NCI-H1417 (cell line): ENCODE measurements at regions not wholly inside any gene's neighbourhood (a gene's known extent, or its start where the extent isn't known, plus 50 kb on each side); places are given as distances from the start of the nearest gene placed in this dataset.

ENCODE experiments used
- DNase-seq, 3 experiments: peaks; one replicate each; lab custom pipeline; 2025; lab: John Stamatoyannopoulos, UW

DNA sequence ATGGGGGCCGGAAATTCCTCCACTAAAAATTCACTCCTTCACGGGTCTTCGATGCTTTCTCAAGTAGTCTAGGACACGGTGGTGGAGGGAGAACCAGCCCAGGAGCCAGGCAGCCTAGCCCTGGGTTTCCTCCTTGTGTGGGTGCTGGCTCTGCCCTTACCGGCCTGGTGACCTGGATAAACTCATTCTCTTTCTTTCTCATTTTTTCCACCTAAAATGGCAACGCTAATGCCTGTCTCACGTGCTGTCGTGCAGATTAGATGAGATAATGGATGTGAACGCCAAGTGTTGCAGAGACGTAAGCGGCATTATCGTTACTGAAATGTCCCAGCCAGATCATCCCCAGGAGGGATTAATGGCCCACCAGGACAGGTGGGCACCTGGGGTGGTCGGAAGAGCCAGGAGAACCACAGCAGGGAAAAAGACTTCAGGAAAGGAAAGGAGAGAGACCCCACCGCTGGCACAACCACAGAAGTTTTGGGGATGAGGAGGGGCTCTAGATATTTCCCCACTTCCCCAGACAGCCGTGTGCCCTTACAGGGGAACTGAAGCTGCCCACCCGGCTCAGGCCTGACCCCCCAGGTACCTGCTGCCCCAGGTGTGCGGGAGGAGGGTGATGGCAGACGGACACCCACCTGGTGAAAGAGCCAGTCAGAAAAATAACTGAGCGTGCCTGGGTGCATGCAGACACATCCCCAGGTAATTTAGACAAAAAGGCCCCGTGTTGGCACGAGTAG lies 100.8 kb upstream of the ASAP2 start:
- DNase-seq = no peak

DNA sequence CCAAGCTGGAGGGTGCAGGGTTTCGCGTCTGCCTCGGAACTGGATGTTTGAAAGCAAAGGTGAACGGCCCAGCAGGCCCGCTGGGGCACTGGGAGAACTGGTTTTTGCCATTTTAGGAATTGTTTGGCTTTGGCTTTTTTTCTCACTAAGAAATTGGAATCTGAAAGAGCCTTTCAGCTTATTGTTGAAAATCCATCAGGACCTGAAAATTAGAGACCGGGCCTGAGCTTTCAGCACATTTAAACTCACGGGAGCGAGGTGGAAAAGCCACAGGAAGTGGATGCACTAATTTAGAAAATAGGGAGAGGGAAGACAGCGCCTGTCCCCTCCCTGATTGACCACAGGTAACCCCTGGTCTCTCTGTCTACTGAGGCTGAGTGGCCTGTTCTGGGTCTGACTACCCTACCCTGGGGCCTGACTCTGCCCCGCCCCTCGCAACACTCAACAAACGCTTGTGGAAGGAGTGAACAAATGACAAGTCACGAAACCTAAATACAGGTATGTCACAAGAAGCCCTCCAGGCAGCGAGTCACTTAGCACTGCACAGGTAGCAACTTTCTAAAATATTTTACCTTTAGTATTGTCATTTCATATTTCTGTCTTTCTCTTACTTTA lies 100.3 kb upstream of the MBOAT2 start:
- DNase-seq = no peak

DNA sequence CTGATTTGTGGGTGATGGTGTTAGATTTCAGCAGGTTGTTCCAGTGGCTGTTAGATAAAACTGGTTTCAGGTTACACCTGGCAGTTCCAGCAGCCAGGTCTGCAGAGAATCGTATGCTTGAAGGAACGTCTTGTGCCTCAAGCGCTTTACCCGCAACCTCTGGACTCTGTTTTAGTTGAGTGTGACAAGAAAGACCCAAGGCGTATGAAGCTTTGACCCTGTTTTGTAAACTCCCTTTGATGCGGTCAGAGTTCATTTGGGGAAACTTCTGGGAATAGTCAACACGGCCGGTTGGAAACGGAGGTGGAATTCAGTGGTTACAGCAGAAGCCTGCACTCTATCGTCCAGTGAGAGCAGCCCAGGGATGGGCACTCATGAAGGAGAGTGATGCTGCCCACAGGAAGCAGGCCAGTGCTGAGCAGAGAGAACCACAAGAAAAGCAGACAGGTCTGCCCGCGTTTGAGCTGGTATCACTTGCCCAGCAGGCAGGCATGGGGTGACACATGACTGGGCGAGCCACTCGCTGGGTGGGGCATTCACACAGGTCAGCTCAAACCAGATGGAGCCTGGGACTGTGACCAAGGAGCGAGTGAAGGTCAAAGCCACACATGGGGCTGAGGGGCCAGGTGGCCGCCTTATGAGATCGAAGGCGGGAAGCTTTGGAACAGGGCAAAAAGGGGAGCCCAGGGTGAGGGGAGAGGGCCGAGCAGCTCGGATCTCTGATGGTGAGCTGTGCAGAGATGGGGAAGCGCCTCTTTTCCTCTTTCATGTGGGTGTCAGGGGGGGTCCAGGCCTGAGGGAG lies 99.6 kb upstream of the MBOAT2 start:
- DNase-seq = peak in 2 of 3 experiments; percentile 18 to 30

DNA sequence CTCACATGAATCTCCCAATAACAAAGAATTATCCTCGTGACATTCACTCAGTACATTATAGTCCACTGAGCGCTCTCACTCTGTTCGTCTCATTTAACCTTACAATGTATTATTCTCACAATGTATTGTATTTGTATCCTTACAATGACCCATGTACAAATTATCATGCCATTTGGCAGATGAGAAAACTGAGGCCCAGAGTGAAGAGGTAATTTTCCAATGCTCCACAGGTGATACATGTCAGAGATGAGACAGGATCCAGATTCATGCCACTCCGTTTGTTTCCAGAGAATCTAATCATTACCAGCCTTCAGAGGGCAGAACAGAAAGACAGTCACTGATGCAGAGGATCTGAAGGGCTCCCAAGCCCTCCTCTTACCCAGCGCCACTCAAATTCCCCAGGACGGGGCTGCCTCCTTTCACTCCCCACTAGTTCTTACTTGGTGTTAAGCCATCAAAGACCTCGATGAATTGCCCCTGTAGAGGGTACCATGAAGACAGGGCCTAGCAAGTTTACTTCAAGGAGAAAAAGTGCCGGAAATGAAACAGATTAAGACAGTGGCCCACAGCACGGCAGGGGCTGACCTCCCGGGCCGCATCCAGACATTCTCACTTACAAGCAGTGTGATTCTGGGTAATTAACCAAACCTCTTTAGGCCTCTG lies 98.4 kb upstream of the MBOAT2 start:
- DNase-seq = no peak

DNA sequence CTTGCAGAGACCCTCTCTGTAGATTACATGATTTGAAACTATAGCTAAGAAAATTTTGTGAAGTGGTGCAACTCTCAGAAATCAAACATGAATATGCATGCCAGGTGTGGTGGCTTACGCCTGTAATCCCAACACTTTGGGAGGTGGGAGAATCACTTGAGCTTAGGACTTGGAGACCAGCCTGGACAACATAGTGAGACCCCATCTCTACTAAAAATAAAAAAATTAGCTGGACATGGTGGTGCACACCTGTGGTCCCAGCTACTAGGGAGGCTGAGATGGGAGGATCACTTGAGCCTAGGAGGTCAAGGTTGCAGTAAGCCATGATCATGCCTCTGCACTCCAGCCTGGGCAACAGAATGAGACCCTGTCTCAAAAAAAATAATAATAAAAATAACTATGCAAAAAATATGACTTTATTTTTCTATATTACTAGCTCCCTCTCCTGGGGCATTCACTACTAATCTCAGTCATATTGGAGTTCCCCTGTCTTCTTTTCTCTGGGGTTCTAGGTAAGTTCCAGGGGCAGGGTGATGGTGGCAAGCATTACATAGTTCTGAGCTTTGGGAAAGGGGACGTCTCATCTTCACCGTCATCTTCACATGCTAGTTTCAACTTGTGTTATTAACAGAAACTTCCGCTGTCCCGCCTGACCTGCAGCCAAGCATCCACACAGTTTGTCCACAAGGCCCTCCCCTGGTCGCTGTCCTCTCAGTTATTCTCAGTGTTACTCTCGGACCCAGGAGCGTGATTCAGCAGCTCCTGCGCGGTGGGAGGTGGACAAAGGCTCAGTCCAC lies 96.8 kb upstream of the MBOAT2 start:
- DNase-seq = no peak

DNA sequence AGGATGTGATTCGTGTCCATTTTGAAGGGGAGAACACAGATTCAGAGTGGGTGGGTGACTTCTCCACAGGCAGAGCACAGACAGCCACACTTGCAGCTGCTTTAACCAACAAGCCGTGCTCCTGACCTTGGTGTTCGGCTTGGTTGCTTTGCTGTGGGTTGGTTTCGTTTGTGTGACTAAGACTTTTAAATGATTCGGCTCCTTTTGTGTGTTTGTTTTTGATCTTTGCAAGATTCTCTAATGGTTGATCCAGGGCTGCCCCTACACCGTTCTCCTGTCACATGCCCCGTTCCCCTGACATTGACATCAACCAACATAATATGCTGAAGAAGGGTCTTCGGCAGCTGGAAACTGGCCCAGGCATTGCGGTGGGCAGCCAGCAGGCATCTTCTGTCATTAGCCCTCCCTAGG lies 95.9 kb upstream of the MBOAT2 start:
- no peak for DNase-seq

DNA sequence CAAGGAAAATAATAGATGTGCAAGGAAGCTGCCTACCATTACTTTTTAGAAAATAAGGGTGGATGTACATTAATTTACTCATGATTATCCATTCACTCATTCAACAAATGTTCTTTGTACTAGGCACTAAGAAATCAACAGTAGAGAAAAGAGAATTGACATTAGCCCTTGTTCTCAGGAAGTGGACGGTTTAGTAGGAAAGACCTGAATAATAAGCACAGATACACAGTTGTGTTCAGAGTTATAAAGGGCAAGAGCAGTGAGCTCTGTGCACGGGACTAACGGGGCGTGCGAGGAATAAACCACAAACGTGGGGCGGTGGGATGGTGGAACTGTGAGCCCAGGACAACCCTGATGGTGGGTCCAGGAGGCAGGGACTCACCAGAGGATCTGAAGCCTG lies 94.4 kb upstream of the MBOAT2 start:
- no peak for DNase-seq

DNA sequence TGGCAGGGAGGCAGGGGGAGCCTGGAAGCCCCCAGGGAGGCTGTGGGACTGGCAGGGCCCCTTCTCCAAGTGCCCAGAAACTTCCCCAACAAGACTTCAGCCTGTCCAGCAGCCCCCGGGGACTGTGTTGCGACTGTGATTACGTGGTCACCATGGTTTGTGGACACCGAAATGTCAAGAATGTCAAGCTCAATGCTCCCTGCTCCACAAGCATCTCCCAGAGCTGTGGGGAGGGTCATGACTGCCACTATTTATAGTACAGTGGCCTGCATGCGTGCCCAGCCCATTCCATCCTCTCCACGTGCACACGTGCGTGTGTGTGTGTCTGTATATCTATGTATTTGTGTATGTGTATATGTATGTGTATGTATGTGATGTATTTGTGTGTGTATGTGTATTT lies 93.8 kb upstream of the MBOAT2 start:
- DNase-seq = no peak

DNA sequence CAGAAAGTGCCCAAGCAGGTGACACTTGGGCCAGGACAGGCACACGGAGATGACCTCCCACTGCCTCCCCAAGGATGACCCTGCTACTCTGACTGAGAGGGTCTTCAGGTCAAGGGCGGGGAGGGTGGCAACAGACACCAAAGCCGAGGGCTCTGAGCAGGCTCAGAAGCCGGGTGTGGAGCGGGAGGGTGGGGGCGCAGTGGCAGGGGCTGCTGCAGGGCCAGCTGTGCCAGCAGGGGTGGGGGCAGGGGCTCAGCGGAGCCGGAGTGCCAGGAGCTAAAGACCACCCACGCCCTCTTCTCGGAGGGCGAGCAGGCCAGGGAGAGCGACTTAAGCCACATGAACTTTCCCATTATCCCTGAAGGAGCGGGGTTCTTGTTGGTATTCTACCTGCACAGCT lies 93.3 kb upstream of the MBOAT2 start:
- no peak for DNase-seq

DNA sequence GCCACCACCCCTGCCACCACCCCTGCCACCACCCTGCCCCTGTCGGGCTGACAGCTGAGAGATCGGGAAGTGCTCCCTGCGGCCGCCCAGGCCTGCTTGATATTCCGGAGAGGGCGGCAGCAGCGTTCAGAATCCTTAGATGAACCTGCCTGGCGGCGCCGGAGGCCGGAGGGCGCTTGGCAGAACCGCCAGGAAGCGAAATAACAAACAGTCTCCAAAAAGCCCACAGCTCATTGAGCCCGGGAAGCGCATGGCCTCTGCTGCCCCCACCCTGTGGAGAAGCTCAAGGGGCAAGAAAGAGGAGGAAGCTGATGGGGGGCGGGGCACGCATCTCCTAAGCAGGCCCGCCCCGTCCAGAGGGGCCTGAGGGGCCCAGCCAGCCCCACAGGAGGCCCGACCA lies 92.2 kb upstream of the MBOAT2 start:
- no peak for DNase-seq

DNA sequence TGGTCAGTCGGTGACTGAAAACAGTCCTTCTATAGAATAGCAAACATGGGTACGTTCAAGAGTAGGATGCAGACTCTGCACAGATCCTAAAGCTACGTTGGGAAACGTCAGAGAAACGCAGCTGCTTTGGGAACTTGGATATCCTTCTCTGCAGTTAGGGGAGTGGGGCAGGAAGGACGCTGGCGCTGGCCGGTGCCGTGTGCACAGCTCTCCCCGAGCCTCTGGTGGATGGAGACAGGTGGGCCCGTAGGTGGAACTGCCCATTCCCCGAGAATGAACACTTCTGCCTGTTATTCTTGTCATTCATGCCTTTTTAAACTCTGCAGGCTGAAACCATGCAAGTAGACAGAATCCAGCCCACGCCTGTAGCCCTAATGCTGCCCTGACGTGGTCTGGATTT lies 91.7 kb upstream of the MBOAT2 start:
- DNase-seq = no peak

DNA sequence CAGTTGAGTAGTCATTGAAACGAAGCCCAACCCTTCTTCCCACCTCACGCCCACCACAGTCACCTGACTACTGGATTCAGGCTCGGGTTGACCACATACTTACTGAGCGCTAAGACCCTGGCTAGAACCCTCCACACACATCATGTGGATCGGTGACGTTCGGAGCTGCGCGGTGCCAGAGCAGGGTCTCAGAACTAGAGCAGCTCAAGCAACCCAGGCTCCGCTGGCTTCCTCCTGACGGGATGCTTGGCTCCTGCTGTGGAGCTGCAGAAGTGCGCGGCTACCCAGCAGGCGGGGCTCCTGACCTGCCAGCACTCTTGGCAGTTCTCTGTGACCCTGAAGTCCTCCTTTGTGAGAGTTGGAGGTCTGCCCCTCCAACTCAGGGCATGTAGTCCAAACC lies 90.6 kb upstream of the MBOAT2 start:
- no peak for DNase-seq

DNA sequence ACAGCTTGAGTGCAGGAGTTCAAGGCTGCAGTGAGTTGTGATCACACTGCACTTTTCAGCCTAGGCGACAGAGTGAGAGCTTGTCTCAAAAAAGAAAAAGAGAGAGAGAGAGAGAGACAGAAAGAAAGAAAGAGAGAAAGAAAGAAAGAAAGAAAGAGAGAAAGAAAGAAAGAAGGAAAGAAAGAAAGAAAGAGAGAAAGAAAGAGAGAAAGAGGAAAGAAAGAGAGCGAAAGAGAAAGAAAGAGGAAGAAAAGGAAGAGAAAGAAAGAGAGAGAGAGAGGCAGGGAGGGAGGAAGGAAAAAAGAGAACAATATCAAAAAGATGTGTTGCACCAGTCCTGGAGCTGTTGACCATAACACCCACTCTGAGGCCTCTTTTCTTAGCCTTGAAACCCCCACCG lies 89.8 kb upstream of the MBOAT2 start:
- DNase-seq = no peak

DNA sequence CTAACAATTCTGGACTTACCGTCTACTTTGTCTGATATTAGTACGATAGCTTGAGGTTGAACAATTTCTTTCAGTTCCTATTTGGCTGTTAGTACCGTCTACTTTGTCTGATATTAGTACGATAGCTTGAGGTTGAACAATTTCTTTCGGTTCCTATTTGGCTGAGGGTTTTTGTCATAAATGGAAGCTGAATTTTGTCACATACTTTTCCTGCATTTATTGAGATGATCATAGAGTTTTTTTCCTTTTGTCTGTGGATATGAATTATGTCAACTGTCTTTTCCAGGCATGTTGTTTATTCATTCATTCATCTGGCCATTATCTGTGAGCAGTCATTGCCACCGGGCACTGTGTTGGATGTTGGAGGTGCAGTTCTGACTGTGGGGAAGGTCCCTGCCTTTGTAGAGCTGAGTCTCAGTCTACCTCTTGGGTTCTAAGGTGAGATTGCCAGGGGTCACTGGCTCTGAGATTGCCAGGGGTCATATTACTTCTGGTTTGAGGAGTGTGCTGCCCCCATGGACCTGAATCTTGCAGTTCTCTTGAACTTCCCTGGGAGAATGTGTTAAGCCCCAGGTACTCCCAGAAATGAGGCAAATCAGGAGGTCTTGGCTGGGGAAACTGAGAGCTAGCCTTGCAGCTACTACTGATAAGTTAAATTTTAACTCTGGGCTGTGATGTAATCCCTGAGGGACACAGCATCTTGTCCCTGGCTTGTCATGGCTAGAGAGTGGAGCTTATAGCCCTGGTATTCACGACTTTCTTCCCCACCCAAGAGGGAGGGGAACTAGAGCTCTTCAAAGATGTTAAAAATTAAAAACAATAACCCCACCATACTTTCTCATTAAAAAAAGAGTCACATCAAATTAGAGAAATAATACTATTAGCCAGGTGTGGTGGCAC lies 89.1 kb upstream of the MBOAT2 start:
- DNase-seq = no peak

DNA sequence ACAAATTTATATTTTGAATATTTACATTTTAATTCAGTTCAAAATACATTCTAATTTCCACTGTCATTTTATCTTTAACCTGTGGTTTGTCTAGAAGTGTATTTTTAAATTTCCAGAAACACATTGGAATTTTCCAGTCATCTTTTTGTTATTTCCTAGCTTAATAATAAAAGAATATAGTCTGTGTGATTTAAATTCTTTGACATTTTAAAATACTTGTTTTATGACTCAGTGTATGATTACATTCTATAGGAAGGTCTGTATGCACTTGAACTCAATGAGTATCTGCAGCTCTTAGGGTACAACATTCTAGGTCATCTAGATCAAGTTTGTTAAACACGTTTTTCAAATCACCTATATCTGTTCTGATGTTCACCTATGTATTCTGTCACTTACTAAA lies 88.3 kb upstream of the MBOAT2 start:
- DNase-seq = no peak

DNA sequence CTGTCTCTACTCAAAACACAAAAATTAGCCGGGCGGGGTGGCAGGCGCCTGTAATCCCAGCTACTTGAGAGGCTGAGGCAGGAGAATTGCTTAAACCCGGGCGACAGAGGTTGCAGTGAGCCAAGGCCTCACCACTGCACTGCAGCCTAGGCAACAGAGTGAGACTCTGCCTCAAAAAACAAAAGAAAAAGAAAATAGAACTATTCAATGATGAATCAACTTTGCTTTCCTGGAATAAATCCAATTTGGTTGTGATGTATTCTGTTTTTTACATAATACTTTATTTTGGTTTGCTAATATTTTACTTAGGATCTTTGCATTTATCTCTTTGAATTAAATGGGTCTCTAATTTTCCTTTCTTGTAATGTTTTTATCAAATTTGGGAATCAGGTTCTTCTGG lies 86.3 kb upstream of the MBOAT2 start:
- no peak for DNase-seq

DNA sequence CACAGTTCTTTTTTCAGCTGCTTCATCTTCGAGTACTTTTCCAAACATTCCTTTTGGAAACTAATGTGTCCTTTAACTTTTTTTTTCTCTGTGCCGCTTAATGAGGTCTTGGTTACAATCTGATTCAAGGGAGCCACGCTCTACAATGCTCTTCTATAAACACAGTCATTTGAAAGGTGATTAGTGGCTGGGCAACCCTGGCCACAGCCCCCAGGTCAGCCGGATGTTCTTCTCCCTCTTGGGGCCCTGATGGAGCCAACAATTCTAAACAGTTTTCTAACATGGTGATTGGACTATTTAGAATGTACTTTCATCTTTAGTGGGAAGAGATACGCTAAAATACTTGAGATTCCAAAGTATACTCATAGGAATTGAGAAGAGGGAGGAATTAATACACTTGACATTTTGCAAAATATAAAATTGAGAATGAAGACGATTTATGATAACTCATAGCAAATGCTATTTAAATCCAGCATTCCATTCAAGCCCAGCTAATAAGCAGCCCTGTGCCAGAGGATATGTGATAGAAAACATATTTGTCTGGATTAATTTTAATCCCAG lies 83.7 kb upstream of the MBOAT2 start:
- DNase-seq = no peak

DNA sequence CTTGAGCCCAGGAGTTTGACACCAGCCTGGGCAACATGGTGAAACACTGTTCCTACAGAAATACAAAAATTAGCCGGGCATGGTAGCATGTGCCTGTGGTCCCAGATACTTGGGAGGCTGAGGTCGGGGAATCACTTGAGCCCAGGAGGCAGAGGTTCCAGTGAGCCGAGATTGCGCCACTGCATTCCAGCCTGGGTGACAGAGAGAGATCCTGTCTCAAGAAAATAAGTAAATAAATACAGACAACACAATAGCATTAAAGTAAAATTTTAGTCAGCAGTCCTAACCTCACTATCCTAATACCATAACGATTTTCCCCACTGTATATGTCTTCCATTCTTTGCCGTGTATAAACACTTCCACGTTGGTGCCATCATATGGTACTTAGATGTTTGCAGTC lies 83.0 kb upstream of the MBOAT2 start:
- no peak for DNase-seq

DNA sequence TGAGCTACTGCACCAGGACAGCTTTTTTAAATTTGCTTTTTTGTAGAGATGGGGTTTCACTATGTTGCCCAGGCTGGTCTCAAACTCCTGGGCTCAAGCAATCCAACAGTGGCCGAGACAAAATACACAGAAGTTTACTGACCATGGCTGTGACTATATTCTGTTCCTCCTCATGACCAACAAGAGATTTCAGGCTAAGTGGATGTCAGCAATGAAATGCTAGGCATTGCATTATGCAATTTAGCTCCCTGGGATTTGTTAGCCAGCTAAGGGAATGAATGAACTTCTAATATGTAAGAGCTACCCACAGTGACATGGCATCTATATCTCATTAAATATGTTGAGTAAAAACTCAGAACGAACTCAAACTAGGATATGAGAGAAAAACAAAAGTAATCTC lies 81.9 kb upstream of the MBOAT2 start:
- DNase-seq = no peak

DNA sequence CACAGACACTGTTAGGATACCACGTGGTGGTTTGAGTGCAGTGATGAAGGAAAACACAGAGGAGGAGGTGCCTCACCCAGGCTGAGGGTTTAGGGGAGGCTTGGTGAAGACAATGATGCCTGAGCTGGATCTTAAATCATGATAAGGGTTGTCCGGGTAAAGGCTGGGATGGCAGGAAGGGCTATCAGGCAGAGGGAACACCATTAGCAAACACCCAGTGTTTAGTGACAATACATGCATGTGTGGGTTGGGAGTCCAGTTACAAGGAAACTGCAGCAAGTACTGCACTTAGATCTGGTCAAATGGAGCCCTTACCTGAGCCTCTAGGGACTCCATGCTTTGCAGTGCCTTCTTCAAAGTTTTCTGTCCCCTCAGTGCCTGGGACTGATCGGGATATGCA lies 79.8 kb upstream of the MBOAT2 start:
- no peak for DNase-seq

DNA sequence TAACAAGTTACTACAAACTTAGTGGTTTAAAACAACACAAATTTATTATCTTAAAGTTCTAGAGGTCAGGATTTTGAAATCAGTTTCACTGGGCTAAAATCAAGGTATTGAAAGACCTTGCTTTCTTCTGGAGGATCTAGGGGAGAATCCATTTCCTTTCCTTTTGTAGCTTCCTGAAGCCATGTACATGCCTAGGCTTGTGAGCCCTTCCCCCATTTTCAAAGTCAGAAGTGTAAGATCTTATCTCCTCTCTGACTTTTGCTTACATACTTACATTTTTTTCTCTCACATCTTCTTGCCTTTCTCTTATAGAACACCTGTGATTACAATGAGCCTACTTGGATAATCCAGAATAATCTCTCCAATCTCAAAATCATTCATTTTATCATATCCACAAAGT lies 78.7 kb upstream of the MBOAT2 start:
- no peak for DNase-seq
